ENCODE measurements at regions not wholly inside any gene's neighbourhood (a gene's known extent, or its start where the extent isn't known, plus 50 kb on each side); places are given as distances from the start of the nearest gene placed in this dataset.

GRCh38 chr2:133721118-133721517 is 152.9 kb upstream of the NCKAP5 start:
- DNase-seq: no peak

GRCh38 chr2:133723133-133723532 is 154.9 kb upstream of the NCKAP5 start:
- no peak for DNase-seq

- DNase-seq: no peak
These were observed 158.7 kb upstream of the NCKAP5 start for GRCh38 chr2:133726973-133727372.

GRCh38 chr2:133732059-133732458 is 163.8 kb upstream of the NCKAP5 start:
- DNase-seq: no peak

GRCh38 chr2:133732982-133733900 is 165.0 kb upstream of the NCKAP5 start:
- no peak for DNase-seq

- no peak for DNase-seq
These were observed 165.6 kb upstream of the NCKAP5 start for GRCh38 chr2:133733901-133734255.

- DNase-seq: no peak
These were observed 166.6 kb upstream of the NCKAP5 start for GRCh38 chr2:133734716-133735495.

GRCh38 chr2:133736674-133737073 is 168.4 kb upstream of the NCKAP5 start:
- no peak for DNase-seq

GRCh38 chr2:133737242-133737993 is 169.2 kb upstream of the NCKAP5 start:
- DNase-seq: no peak

- DNase-seq: no peak
These were observed 170.8 kb upstream of the NCKAP5 start for GRCh38 chr2:133739039-133739438.

GRCh38 chr2:133740500-133740899 is 172.2 kb upstream of the NCKAP5 start:
- DNase-seq: no peak

- no peak for DNase-seq
These were observed 179.9 kb upstream of the NCKAP5 start for GRCh38 chr2:133748007-133748700.

GRCh38 chr2:133753665-133754064 is 185.4 kb upstream of the NCKAP5 start:
- DNase-seq: no peak

- no peak for DNase-seq
These were observed 187.4 kb upstream of the NCKAP5 start for GRCh38 chr2:133755480-133756300.

- no peak for DNase-seq
These were observed 188.6 kb upstream of the NCKAP5 start for GRCh38 chr2:133756833-133757232.

- DNase-seq: no peak
These were observed 192.1 kb upstream of the NCKAP5 start for GRCh38 chr2:133760376-133760775.

- no peak for DNase-seq
These were observed 197.4 kb upstream of the NCKAP5 start for GRCh38 chr2:133765658-133766057.

GRCh38 chr2:133766164-133766832 is 198.0 kb upstream of the NCKAP5 start:
- DNase-seq: no peak

GRCh38 chr2:133768256-133768655 is 200.0 kb upstream of the NCKAP5 start:
- no peak for DNase-seq

- DNase-seq: no peak
These were observed 200.6 kb upstream of the NCKAP5 start for GRCh38 chr2:133768658-133769435.

Data from CD4-positive, alpha-beta T cell treated with Interleukin-21 for 1 hour (primary cell).